Esophagus muscularis mucosa (tissue), 3 donors: ENCODE measurements at regions not wholly inside any gene's neighbourhood (a gene's known extent, or its start where the extent isn't known, plus 50 kb on each side); places are given as distances from the start of the nearest gene placed in this dataset.

ENCODE experiments used
- POLR2A ChIP-seq: fragments of 450-650 bp; IDR thresholded peaks from one replicate; pipeline ENCODE4 v1.6.1; 2017; ENCODE audit warnings: antibody characterized with exemption, moderate library complexity, mild to moderate bottlenecking, low read depth
- POLR2AphosphoS5 ChIP-seq, 2 donors: sonication (generic); formaldehyde crosslinking; IDR thresholded peaks; one replicate each; pipeline ENCODE4 v1.6.1; 2017; ENCODE audit warnings: antibody characterized with exemption in 2 of 2
- TF ChIP-seq, protein P1 (sequence below), 3 experiments: fragments of 200-600 bp in 2 of 3; fragments of 450-650 bp in 1 of 3; sonication (generic) in 2 of 3; IDR thresholded peaks; one replicate each; pipeline ENCODE4 v1.5.1; 2017 to 2019; ENCODE audit warnings: antibody characterized with exemption in 3 of 3, mild to moderate bottlenecking in 2 of 3, moderate library complexity in 1 of 3

DNA sequence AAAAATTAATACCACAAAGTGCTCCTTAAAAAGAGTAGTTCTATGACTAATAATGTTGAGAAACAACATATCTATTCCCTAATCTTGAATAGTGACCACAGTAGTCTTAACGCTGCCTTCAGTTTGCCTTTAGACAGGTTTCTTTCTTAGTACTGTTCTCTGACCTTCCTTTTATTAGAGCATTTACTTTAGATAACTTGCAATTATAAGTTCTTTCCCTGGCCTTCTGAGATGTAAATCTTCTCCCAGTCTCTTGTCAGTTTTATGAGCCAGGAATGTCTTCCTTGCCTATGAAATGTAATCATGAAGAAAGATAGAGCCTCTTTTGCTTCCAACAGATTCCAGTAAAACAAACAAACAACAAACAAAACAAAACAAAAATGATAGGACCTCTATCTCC is 1119.8 kb upstream of the LRRTM3 start:
- TF ChIP-seq POLR2AphosphoS5 (IDR thresholded peaks at IDR 0.05) (no peak), POLR2A (no peak)
- TF ChIP-seq, protein P1, sequence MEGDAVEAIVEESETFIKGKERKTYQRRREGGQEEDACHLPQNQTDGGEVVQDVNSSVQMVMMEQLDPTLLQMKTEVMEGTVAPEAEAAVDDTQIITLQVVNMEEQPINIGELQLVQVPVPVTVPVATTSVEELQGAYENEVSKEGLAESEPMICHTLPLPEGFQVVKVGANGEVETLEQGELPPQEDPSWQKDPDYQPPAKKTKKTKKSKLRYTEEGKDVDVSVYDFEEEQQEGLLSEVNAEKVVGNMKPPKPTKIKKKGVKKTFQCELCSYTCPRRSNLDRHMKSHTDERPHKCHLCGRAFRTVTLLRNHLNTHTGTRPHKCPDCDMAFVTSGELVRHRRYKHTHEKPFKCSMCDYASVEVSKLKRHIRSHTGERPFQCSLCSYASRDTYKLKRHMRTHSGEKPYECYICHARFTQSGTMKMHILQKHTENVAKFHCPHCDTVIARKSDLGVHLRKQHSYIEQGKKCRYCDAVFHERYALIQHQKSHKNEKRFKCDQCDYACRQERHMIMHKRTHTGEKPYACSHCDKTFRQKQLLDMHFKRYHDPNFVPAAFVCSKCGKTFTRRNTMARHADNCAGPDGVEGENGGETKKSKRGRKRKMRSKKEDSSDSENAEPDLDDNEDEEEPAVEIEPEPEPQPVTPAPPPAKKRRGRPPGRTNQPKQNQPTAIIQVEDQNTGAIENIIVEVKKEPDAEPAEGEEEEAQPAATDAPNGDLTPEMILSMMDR (IDR thresholded peaks at IDR 0.05), result no peak
